Panc1 (cell line): ENCODE measurements at regions not wholly inside any gene's neighbourhood (a gene's known extent, or its start where the extent isn't known, plus 50 kb on each side); places are given as distances from the start of the nearest gene placed in this dataset.

Experiments
- ATAC-seq: fragments of 200-7000 bp; cut with Tn5 transposase; 2 replicates; pipeline ENCODE4 v1.9.1; 2020; ENCODE audit warnings: mild to moderate bottlenecking, moderate library complexity
- BruUV-seq: library from RNA; stranded (reverse); fragments of 400-500 nt; replicated peaks from 2 replicates; lab custom pipeline; 2021; lab: Mats Ljungman, UMichigan
- CTCF ChIA-PET: fragments of 300-600 bp; sonication (Branson Sonifier 250); formaldehyde crosslinking; loops from one replicate; lab custom pipeline; 2022; ENCODE audit warnings: antibody characterized with exemption; lab: Charles Lee
- POLR2A ChIA-PET: fragments of 300-600 bp; sonication (Branson Sonifier 250); formaldehyde crosslinking; loops from one replicate; lab custom pipeline; 2022; ENCODE audit warnings: antibody characterized with exemption; lab: Charles Lee
- DNase-seq: peaks from one replicate; pipeline ENCODE4 v3.0.0-alpha.2; 2010; ENCODE audit warnings: low read depth, low spot score
- H3K27ac ChIP-seq: 2 replicates; pipeline ENCODE4 v1.5.1; 2011; ENCODE audit warnings: mild to moderate bottlenecking, low read length, inconsistent platforms
- H3K27me3 ChIP-seq: fragments of 200-500 bp; sonication (Bioruptor generic); 2 replicates; pipeline ENCODE4 v1.6.0; 2014; ENCODE audit warnings: low read length, inconsistent platforms; ENCODE audit not compliant: control insufficient read depth, insufficient read depth
- H3K36me3 ChIP-seq: fragments of 200-500 bp; sonication (Bioruptor generic); 2 replicates; pipeline ENCODE4 v1.5.1; 2014; ENCODE audit warnings: inconsistent platforms, mild to moderate bottlenecking, low read length, moderate library complexity; ENCODE audit not compliant: control insufficient read depth, insufficient read depth
- H3K4me1 ChIP-seq: 2 replicates; pipeline ENCODE4 v1.5.1; 2011; ENCODE audit warnings: inconsistent platforms, mild to moderate bottlenecking, low read length, moderate library complexity; ENCODE audit not compliant: control insufficient read depth, insufficient read depth
- H3K4me3 ChIP-seq, 2 experiments: 2 replicates each; pipeline ENCODE4 v1.5.1; 2011 to 2012; ENCODE audit warnings: low read depth in 2 of 2, low read length in 2 of 2, mild to moderate bottlenecking in 2 of 2, inconsistent platforms in 1 of 2, moderate library complexity in 1 of 2
- H3K9me3 ChIP-seq: fragments of 200-500 bp; sonication (Bioruptor generic); 2 replicates; pipeline ENCODE4 v1.5.1; 2014; ENCODE audit warnings: low read depth, mild to moderate bottlenecking, inconsistent platforms, low read length, moderate library complexity; ENCODE audit not compliant: control insufficient read depth, insufficient read depth
- CTCF ChIP-seq: fragments of 450-650 bp; IDR thresholded peaks from 2 replicates; pipeline ENCODE4 v1.5.1; 2017; ENCODE audit warnings: mild to moderate bottlenecking
- POLR2AphosphoS5 ChIP-seq: IDR thresholded peaks from 2 replicates; pipeline ENCODE4 v1.6.1; 2012; ENCODE audit warnings: mild to moderate bottlenecking, low read depth, low read length, moderate library complexity
- REST ChIP-seq, 2 experiments: IDR thresholded peaks; 2 replicates each; pipeline ENCODE4 v1.6.1; 2011 to 2012; ENCODE audit warnings: low read depth in 2 of 2, control low read depth in 1 of 2, low read length in 1 of 2, mild to moderate bottlenecking in 1 of 2, moderate library complexity in 1 of 2; ENCODE audit not compliant: insufficient read depth in 1 of 2
- SIN3A ChIP-seq: IDR thresholded peaks from 2 replicates; pipeline ENCODE4 v1.6.1; 2012; ENCODE audit warnings: low read depth, mild to moderate bottlenecking, low read length, moderate library complexity, borderline replicate concordance; ENCODE audit not compliant: insufficient read depth
- TCF7L2 ChIP-seq: IDR thresholded peaks from 2 replicates; pipeline ENCODE4 v1.6.1; 2011; ENCODE audit warnings: mild to moderate bottlenecking, low read depth, low read length, inconsistent platforms
- in situ Hi-C: cut with HindIII; loops from 2 replicates; pipeline ENCODE4 v1.10.0; 2016; ENCODE audit warnings: low sequenced_read_pairs, low pct_unique_long_range_greater_than_20kb
- intact Hi-C: fragments of 100-400 bp; cut with micrococcal nuclease; formaldehyde crosslinking; loops from one replicate; pipeline ENCODE4 v1.10.0; 2022; ENCODE audit not compliant: unreplicated experiment

GRCh38 chr7:106423821-106424475, 139.2 kb upstream of the NAMPT start:
- Histone ChIP-seq H3K27ac (no peak overlapping the region), H3K4me3 (no peak overlapping the region), H3K27me3 (no peaks in the 10 kb centered on the region), H3K36me3 (no peaks in the 10 kb centered on the region), H3K4me1 (0 out of 2 replicates have a peak, but pooled peaks cover 4% of the 10 kb centered on the region), H3K9me3 (no peaks in the 10 kb centered on the region)
- no TSS peak for BruUV-seq
- no peak for DNase-seq
- ChIA-PET CTCF (no interaction called here), POLR2A (no interaction called here)
- in situ Hi-C loops: no loop called here
- ATAC-seq: no peak
- TF ChIP-seq TCF7L2 (no peak), POLR2AphosphoS5 (no peak), CTCF (no peak), REST (IDR thresholded peaks at IDR 0.05; ENCODE audit: insufficient read depth in 1 of 2, low read depth in 2 of 2, low read length in 1 of 2) (no peak), SIN3A (no peak)
- intact Hi-C loops: no loop called here

GRCh38 chr7:106423111-106423510, 138.3 kb upstream of the NAMPT start:
- no peak for TF ChIP-seq CTCF
- no peak for TF ChIP-seq REST (IDR thresholded peaks at IDR 0.05; ENCODE audit: insufficient read depth in 1 of 2, low read depth in 2 of 2, low read length in 1 of 2)
- TF ChIP-seq POLR2AphosphoS5: no peak
- no peak for TF ChIP-seq SIN3A
- no peak for TF ChIP-seq TCF7L2
- no peak for ATAC-seq

More at GRCh38 chr7:106423111-106423510, 138.3 kb upstream of the NAMPT start:
- H3K36me3 ChIP-seq: no peaks in the 10 kb centered on the region
- H3K4me1 ChIP-seq: 0 out of 2 replicates have a peak, but pooled peaks cover 4% of the 10 kb centered on the region
- no peak for DNase-seq
- H3K27me3 ChIP-seq: no peaks in the 10 kb centered on the region
- intact Hi-C loops (no loop called here), in situ Hi-C loops (no loop called here)
- CTCF ChIA-PET: interaction anchor here (0.6 kb wide), 1 partner anchor 244 kb away, joined by 9 read pairs; no protein-coding TSS in a partner anchor
- POLR2A ChIA-PET: no interaction called here
- no peaks in the 10 kb centered on the region for H3K9me3 ChIP-seq
- H3K4me3 ChIP-seq: no peak overlapping the region
- H3K27ac ChIP-seq: no peak overlapping the region
- BruUV-seq: no TSS peak
